HEK293 (cell line): ENCODE measurements at regions not wholly inside any gene's neighbourhood (a gene's known extent, or its start where the extent isn't known, plus 50 kb on each side); places are given as distances from the start of the nearest gene placed in this dataset.

Experiments
- ATF2 ChIP-seq: fragments of 450-650 bp; formaldehyde crosslinking; IDR thresholded peaks from 2 replicates; pipeline ENCODE4 v1.5.1; 2016; ENCODE audit warnings: missing biosample characterization, missing genetic modification characterization, low read depth
- CTCF ChIP-seq: fragments of 450-650 bp; formaldehyde crosslinking; IDR thresholded peaks from 2 replicates; pipeline ENCODE4 v1.5.1; 2016; ENCODE audit warnings: missing biosample characterization, missing genetic modification characterization
- IKZF3 ChIP-seq: fragments of 450-650 bp; IDR thresholded peaks from 2 replicates; pipeline ENCODE4 v1.5.0; 2018; ENCODE audit warnings: missing biosample characterization, mild to moderate bottlenecking, missing genetic modification characterization, moderate library complexity
- ZNF202 ChIP-seq: fragments of 450-650 bp; formaldehyde crosslinking; IDR thresholded peaks from 2 replicates; pipeline ENCODE4 v1.5.1; 2016; ENCODE audit warnings: missing biosample characterization, missing genetic modification characterization, borderline replicate concordance
- ZSCAN23 ChIP-seq: fragments of 450-650 bp; formaldehyde crosslinking; IDR thresholded peaks from 2 replicates; pipeline ENCODE4 v1.5.1; 2016; ENCODE audit warnings: missing biosample characterization, missing genetic modification characterization

- TF ChIP-seq ZSCAN23 (no peak), CTCF (tag by site-specific recombination) (no peak), ATF2 (no peak), ZNF202 (tag by site-specific recombination) (no peak), IKZF3 (tag by site-specific recombination) (no peak)
Observed at GRCh38 chr16:59224401-59224800, 490.3 kb upstream of the GOT2 start.
